HG02938 (cell line): ENCODE measurements at regions not wholly inside any gene's neighbourhood (a gene's known extent, or its start where the extent isn't known, plus 50 kb on each side); places are given as distances from the start of the nearest gene placed in this dataset.

Experiments used
- ATAC-seq: cut with Tn5 transposase; IDR thresholded peaks from one replicate; pipeline ENCODE4 v1.9.1; 2021; ENCODE audit warnings: mild to moderate bottlenecking, moderate library complexity; ENCODE audit not compliant: unreplicated experiment

GRCh38 chr6:56865081-56865875 lies 89.6 kb upstream of the BEND6 start:
- no peak for ATAC-seq

- ATAC-seq: no peak
These were observed 90.7 kb upstream of the BEND6 start for GRCh38 chr6:56864171-56864616.

- no peak for ATAC-seq
These were observed 91.5 kb upstream of the BEND6 start for GRCh38 chr6:56863366-56863765.

GRCh38 chr6:56862415-56863175 lies 92.3 kb upstream of the BEND6 start:
- no peak for ATAC-seq

- no peak for ATAC-seq
These were observed 94.4 kb upstream of the BEND6 start for GRCh38 chr6:56860475-56860874.

GRCh38 chr6:56856036-56856580 lies 98.8 kb upstream of the BEND6 start:
- ATAC-seq: no peak

- no peak for ATAC-seq
These were observed 100.8 kb upstream of the BEND6 start for GRCh38 chr6:56854086-56854485.

- no peak for ATAC-seq
These were observed 101.4 kb upstream of the BEND6 start for GRCh38 chr6:56853541-56853940.

GRCh38 chr6:56852260-56853010 lies 102.5 kb upstream of the BEND6 start:
- ATAC-seq: peak; percentile 2

- ATAC-seq: peak; percentile 97
These were observed 103.2 kb upstream of the BEND6 start for GRCh38 chr6:56851541-56852259.

- ATAC-seq: no peak
These were observed 103.8 kb upstream of the BEND6 start for GRCh38 chr6:56851074-56851473.

- no peak for ATAC-seq
These were observed 104.3 kb upstream of the BEND6 start for GRCh38 chr6:56850626-56851025.

GRCh38 chr6:56849896-56850295 lies 105.0 kb upstream of the BEND6 start:
- no peak for ATAC-seq

GRCh38 chr6:56848105-56848504 lies 106.8 kb upstream of the BEND6 start:
- no peak for ATAC-seq

GRCh38 chr6:56845032-56845431 lies 109.9 kb upstream of the BEND6 start:
- ATAC-seq: no peak

GRCh38 chr6:56843476-56844349 lies 111.2 kb upstream of the BEND6 start:
- peak; percentile 72 for ATAC-seq

GRCh38 chr6:56842686-56843475 lies 112.0 kb upstream of the BEND6 start:
- ATAC-seq: peak; percentile 20

- ATAC-seq: no peak
These were observed 113.2 kb upstream of the BEND6 start for GRCh38 chr6:56841751-56842150.

GRCh38 chr6:56841381-56841749 lies 113.5 kb upstream of the BEND6 start:
- no peak for ATAC-seq
